Renal cortex interstitium (tissue), 11 donors: ENCODE measurements at regions not wholly inside any gene's neighbourhood (a gene's known extent, or its start where the extent isn't known, plus 50 kb on each side); places are given as distances from the start of the nearest gene placed in this dataset.

Experiments
- DNase-seq, 11 donors: peaks; one replicate each; pipeline ENCODE4 v3.0.0-alpha.2; 2013; ENCODE audit warnings: low read depth in 9 of 11, low spot score in 4 of 11; ENCODE audit errors: extremely low read depth in 1 of 11

DNA sequence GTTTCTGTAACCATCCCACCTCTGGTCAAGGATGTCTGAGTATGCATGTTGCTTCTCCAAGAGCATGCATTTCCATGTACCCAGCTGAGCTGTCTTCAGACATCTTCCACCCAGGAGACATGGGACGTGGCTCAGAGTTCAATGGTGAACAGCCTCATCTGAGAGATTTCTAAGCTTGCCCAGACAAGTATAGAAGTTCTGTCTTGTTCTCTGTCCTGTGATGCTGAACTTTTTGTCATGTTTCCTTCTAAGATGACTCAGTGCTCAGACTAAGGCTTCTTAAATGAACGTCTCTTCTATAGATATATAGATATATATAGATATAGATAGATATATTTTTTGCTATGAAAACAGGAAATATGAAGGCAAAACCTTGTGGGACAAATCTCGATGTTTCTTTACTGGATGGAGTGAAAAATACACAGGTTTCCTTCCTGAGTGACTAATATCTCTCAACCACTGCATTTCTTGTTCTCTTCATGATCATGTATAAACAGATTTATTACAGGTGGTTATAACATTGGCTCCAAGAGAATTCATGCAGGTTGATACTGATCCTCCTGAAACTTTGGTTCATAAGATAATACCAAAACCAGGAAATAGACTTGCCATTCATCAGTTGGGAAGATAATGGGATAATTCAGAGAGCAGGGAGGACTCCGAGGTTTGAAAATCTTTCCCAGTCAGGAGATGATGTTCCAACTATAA is 168.2 kb downstream of the ZNF518B start:
- no peak for DNase-seq

DNA sequence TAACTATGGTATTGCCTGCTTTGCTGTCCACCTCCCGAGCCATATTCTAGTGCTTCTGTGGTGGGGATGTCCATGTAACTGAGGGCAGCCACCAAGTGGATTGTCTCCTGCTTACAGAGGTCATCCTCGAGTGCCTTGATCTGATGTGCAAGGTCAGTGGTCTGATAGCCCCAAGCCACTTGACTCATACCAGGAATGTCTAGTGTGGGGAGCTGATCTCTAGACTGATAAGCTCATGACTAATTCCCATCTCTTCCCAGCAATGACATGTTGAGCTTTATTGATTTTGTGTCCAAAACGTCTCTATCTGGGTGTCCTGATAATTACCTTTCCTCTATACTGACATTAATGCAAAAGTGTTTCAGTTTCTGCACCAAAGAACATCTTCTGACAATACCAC is 168.4 kb upstream of the WDR1 start:
- DNase-seq, result no peak

DNA sequence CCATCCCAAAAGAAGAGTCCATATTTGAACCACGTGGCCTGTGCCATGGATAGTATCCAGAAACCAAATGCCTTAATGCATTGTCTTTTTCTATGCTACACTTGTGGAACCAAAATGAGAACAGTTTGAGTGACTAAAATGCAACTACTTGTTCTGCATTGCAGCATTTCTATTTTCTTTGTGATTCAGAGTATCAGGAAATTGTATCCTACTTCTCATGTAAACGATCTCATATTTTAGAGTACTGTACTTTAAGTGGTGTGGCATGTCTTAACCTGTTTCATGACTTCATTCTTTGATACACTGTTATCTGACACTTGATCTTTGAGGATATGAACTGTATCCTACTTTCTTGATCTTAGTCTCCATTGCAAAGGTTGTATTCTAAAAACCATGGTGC is 167.2 kb upstream of the WDR1 start:
- DNase-seq, result no peak

DNA sequence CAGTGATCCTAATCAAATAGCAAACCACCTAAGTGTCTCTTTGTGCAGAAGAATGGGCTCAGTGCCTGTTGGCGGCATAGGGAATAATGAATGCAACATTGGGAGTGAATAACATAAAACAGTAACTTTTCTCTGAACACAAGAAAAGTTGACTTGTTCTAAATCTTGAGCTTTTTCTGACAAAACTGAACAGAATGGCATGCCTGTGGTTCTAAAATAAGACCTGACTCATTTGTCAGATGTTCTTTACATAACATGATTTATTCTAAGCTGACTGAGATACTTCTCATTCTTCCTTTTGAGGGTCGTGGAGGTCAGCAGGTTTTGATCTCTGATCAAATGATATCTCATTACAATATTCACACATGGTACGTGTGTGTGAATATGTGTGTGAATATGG is 165.4 kb upstream of the WDR1 start:
- no peak for DNase-seq

DNA sequence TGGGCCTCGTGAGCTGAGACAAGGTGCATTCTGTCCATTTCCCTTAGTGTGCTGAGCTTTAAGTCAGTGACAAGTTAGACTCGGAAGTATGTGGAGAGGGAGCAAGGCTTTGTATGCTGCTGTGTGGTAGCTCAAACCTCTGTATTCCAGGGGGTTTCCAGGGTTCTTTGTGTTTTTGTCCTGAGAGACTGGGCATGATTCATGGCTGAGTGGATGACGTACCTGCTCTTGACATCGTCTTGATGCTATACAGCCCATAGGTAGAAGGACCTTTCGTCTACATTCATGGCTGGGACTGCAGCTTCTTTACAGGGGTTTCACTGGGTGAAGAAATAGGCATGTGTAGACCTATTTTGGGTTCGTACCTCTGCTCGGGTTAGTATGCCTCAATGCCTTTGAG is 162.7 kb upstream of the WDR1 start:
- no peak for DNase-seq

DNA sequence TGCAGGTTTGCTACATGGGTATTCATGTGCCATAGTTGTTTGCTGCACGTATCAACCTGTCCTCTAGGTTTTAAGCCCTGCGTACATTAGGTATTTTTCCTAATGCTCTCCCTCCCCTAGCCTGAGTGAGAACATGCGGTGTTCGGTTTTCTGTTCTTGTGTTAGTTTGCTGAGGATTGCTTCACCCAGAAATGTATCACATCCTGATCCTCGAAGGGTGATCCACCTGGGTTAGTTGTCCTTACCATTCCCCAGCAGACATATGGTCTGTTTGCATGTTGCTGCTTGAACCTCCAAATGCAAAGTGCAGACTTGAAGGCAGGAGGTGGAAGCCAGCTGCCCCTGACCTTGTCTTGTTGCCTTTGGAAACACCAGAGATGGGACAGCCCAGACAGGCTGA is 161.5 kb upstream of the WDR1 start:
- no peak for DNase-seq

DNA sequence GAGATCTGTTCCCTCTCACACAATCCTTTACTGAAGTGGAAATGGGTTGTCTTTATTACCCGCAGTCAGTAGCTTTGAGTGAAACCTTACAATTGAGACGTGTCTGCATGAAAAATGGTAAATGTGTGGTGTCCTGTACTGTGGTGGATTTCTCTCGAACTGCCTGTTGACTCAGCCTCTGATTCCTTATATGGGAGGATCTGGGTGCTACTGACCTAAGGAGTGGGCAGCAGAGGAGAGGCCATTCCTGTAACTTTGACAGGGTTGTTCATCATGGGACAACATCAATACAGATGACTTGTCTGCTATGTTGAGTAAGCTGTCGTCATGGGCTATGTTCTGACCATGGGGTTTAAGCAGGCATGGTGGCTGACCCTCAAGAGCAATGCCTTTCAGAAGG is 159.6 kb upstream of the WDR1 start:
- DNase-seq, result no peak

DNA sequence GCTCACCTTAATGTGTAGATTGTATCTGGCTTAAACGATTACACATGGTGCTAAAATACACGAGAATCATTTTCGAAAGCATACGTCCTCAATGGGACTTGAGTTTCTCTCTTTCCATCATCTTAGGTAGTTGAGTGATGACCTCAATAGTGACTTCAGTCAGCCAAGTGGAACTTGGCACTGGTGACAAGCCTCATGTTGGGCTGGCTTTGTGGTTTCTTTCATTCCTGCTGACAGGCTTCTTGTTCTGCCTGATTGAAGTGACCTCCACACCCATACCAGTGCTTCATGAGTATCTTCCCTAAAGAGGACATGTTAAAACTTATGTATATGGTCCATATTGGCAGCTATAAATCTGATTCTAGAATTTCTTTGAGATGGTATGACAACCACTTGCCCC is 159.1 kb upstream of the WDR1 start:
- DNase-seq, result no peak

DNA sequence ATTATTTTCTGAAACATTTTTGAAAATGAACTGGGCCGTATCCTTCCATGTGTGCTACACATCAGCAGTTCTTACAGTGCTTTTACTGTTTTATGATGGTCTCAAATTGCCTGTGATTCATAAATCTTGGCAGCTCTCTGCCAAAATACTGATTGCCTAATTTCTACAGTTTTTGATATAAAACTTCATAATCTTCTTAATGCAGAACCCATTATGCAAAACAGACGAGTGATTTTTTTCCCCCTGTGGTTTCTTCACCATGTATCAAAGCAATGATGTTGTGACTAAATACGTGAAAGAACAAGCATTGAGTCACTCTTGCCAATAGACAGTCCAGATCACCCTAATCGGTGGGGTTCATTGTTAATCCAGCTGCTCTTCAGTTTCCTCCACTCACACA is 156.4 kb upstream of the WDR1 start:
- DNase-seq, result no peak

DNA sequence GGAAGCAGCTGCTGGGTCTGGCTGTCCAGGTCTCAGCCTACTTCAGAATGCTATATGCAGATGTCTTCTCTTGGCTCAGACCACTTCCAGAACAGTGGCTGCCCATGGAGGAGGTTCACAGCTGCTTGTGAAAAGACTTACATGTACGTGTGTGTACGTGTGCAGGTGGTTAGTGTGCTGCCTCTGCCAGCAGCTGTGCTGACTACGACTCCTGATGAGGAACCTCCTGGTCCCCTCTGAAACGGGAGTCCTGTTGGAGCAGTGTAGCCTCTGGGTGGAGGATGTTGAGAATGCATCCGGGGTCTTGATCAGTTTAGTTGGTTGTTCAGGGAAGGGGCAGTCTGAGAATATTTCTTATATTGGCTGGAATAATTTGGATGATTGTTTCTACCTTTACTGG is 155.9 kb upstream of the WDR1 start:
- no peak for DNase-seq

DNA sequence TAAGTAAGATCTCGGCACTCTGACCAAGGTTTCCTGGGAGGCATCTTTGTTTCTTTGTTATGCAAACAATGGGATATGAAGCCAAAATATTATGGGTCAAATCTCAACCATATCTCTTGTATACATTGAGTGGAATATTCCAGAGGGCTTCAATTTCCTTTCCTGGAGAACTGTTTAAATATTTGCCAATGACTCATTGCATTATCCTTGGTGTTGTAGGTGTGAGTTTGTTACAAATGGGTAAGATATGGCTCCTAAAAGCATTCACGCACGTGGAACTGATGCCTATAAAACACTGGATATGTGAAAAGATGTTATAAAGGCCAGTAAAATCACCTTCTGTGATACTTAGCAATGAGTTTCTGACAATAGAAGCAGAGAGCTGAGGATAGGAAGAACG is 150.5 kb upstream of the WDR1 start:
- no peak for DNase-seq

DNA sequence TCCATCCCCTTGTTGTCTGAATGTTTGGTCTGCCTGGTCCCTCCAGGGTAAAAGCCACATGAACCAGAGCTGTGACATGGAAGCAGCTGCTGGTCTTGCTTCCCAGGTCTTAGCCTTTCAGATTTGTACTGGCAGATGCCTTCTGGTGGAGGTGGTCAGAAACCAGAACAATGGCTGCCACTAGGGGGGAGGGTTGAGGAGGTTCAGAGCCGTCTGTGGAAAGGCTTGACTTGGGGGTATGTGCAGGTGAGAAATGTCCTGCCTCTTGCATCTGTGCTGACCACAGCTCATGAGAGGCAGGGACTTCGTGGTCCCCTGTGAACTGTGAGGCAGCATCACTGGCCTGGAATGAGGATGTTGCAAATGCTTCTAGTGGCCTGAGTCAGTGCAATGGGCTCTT is 144.2 kb upstream of the WDR1 start:
- no peak for DNase-seq

DNA sequence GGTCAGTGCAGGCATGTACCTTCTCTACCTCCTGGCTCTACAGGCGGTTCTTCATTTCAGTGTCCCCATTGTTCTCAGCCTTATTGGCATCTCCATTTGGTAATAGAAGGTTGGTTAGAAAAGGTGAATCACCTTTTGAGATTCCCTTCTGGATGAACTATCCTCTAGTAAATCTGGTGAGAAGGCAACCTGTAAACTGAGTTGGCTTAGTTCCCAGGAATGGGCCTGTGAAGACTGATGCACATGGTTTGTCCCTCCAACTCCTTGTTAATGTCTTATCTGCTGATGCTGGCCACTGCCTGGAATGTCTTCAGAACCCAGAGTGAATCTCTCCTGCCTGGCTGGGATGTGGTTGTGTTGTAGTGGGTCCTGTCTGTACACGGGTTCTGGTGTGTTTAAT is 143.4 kb upstream of the WDR1 start:
- DNase-seq, result no peak

DNA sequence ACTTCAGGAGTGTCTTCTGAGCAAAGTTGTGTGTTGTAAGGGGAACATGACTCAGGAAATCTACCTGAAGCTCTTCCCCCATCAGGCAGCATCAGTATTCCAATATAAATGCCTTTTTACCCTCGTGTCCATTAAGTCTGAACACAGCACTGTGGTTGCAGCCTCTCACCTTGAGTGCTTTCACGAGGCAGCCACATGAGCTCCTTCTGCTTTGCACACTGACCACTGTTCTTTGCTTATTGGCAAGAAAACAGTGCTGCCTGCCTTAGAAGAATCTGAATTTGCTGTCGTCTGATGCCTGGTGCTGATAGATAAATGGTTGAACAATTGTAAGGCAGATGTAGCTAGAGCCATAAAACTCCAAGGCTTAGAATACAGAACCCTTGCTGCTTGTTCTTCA is 139.6 kb upstream of the WDR1 start:
- DNase-seq, result no peak

DNA sequence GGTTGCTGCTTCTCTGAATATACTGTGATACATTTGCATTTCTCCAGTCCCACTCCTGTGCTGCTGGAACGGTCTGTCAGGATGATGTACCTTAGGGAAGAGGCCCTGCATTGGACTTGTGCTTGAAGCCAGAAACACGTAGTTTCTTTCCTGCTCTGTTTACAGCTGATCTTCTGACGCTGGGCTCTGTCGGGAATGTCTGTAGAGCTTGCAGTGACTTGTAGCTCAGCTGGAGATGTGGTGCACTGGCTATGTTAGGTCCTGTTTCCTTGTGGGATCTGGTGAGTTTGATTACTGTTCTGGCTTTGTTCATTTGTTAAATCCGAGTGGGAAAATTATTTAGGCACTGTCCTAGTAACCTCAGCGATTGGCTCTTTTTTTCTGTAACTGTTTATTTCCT is 137.2 kb upstream of the WDR1 start:
- DNase-seq, result no peak

DNA sequence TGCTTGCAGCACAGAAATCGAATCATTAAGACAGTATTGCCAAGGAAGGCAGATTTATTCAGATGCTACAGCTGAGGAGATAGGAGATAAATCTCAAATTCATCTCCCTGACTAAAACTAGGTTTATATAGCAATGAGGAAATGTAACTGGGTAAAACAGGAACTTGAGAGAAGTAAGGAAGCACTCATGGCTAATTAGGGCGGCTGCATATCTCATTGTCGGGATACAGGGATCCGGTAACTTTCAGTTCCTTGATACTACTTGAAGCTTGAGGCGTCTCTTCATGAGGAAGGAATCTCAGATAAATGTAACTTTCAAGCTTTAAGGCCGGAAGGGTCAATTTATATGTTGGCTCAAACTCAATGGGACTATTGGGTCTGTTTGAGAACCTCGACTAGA is 129.2 kb upstream of the WDR1 start:
- no peak for DNase-seq

DNA sequence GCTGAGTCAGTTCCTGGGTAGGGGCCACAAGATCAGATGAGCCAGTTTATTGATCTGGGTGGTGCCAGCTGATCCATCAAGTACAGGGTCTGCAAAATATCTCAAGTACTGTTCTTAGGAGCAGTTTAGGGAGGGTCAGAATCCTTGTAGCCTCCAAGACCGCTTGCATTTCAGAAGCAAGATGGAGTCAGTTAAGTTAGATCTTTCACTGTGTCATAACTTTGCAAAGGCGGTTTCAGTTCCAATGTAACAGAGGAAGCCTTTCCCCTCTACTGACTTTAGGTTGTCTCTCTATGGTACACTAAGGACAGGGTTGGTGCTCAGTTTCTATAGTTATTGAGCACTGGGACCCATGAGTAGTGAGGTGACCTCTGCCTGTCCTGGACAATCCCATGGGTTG is 127.3 kb upstream of the WDR1 start:
- DNase-seq, result no peak

DNA sequence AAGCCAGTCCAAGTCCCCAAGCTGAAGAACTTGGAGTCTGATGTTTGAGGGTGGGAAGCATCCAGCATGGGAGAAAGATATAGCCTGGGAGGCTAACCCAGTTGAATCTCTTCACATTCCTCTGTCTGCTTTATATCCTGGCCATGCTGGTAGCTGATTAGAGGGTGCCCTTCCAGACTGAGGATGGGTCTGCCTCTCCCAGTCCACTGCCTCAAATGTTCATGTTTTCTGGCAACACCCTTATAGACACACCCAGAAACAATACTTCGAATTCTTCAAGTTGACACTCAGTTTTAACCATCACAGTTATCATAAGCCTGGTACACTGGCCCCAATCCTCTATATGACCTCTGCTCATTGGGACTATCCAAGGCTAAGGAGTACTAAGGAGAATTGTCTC is 124.1 kb upstream of the WDR1 start:
- no peak for DNase-seq

DNA sequence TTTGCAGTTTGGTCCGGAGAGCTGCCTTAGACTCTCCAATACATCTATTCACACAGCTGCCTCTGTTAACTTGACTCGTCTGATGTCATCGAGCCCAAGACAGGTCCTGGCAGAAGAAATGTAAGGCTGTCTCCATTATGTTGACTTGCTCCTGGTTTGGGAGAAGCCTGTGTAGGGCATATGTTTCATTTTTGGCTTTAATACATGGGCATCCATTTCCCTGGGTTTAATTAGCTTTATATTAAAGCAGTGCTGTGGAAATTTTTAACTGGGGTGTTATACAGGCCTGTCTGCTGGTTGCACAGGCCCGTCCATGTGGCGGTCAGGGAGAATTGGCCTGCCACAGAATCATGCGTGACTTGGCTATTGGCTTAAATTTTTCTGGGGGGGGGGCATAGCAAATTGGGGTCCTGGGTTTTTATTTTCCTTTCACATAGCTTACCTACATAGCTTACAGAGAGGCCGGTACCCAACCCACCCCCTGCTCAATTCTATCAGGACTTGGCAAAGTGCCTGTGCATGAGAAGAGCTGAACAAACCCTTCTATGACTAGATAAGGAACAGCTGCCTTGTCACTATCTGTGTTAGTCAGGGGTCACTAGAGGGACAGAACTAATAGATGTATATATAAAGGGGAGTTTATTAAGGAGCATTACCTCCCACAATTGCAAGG is 123.5 kb upstream of the WDR1 start:
- DNase-seq, result no peak

DNA sequence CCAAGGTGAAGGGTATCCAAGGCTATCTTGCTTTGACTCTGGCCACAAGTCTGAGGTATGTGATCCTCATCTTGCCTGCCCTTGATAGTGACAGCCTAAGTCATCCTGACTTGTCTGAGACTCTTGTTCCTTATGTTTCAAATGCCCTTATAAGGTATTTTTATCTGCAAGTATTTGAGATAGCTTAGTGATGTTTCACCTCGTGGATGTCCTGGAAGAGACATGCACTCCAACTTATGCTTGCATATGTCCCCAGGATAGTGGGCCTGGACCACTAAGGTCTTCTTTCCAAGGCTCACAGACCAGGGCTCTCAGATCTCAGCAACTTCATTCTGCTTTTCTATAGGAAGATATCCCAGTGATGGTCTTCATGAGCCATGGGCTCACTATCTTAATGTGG is 120.5 kb upstream of the WDR1 start:
- DNase-seq, result no peak

DNA sequence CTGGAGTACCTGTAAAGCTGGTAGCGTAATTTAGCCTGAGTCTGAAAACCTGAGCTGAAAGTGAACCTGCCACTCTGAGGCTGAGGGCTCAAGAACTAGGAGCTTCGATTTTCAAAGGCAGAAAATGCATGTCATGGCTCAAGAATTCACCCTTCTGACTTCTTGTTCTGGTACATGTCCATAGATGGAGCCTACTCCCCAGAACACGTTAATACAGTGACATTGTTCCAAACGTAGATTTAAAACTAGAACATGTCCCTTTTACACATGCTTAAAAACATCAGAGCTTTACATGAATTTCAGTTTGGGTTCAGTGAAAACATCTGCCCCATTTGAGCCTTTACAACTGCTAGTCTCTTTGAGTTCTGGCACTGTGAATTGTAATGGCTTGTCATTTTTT is 115.5 kb upstream of the WDR1 start:
- DNase-seq, result no peak
